Non-pigmented ciliary epithelial cell (primary cell): ENCODE measurements at regions not wholly inside any gene's neighbourhood (a gene's known extent, or its start where the extent isn't known, plus 50 kb on each side); places are given as distances from the start of the nearest gene placed in this dataset.

Source experiments
- DNase-seq: peaks from one replicate; pipeline ENCODE4 v3.0.0-alpha.2; 2010; ENCODE audit warnings: low read depth

DNA sequence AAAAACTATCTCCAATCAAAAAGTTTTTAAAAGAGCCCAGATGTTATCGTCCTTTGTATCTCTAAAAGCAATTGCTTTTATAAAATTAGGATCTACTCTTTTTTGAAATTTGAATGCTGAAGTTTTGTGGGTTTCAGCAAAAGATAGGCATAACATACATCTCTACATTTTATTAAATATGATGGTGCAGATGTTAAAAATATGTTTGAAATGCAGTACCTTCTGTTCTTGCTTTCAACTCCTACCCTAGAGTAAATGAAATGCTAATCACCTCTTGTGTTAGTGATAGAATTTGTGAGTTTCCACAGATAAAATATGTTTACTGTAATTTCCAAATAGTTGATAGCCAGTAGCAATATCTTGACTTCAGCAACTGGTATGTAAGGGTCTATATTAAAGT, 95.7 kb upstream of the VPREB1 start:
- no peak for DNase-seq

DNA sequence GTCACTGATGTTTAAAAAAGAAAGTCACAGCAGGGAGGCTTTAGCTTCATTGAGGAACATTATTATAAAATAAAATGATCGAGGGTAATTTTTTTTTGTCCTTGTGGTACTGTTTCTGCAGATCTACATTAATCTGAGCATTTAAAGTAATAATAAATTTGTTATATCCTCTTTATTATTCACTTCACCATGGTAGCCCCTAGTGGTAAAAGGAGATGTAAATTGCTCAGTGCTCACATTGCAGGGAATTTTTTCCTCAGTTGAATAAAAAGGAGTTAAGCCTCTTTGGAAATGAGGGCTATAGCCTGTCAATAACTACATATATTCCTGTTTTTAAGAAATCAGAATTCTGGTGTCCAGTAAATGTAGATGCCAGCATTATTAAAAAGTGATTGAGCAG, 99.7 kb upstream of the VPREB1 start:
- DNase-seq = no peak

DNA sequence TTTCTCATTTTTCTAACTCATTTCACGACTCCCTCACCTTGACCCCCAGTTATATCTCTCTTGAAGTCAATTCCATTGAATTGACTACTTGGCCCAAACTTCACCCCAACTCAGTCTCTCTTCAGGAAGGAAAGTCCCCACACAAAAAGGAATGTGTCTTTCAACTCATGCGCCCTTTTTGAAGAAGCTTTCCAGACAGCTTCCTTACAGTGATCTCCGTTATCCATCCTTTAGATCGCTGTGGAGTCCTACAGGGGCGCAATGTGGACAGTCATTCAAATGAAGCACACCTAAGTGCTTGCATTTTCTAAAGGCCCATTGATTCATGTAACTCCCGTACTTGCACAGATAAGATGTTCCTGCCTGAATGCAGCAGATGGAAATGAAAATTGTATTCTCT, 101.1 kb upstream of the VPREB1 start:
- DNase-seq = no peak

DNA sequence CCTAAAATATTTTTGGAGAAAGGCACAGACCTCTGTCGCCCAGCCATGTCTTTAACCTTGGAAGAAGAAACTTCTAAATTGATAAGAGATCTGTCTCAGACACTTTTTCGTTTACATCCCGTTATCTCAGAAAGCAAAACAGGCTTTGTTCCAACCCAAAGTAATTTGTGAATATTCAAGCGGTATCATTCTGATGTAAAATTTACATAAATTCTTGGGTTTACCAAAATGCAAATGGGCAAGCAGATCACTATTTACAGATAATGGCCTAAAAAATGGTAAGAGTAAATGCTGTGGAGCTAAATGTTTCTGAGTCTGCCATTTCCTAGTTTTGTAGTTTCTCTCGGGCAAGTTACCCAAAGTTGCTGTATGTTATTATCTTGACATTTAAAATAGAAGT, 101.9 kb upstream of the VPREB1 start:
- DNase-seq = no peak

DNA sequence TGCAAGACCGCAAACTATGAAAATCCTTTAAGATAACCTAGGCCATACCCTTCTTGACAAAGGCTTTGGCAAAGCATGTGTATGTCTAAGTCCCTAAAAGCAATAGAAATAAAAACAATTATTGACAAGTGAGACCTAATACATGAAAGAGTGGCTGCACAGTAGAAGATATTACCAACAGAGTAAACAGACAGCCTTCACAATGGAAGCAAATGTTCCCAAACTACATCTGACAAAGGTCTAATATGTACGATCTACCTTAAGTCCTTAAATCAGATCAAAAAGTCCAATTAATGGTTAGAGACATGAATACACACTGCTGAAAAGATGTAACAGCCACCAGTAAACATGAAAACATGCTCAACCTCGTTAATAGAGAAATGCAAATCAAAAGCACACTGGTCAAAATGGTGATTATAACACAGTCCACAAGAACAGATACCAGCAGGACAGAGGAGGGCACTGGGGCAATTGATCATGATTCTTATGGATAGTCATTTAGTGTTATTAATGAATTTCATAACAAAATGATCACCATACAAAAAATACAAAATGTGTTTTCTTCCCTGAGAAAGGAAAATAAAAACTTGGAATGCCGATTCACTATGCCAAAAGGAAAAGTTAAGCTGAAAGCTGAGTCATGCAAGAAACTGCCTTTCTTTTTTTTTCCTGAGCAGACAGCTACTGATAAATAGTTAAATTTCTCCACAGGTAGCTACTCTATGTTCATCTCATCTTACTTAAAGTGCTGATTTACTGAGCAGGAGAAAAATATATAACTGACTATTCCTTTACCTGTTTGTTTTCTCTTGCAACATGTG, 102.6 kb upstream of the VPREB1 start:
- no peak for DNase-seq

DNA sequence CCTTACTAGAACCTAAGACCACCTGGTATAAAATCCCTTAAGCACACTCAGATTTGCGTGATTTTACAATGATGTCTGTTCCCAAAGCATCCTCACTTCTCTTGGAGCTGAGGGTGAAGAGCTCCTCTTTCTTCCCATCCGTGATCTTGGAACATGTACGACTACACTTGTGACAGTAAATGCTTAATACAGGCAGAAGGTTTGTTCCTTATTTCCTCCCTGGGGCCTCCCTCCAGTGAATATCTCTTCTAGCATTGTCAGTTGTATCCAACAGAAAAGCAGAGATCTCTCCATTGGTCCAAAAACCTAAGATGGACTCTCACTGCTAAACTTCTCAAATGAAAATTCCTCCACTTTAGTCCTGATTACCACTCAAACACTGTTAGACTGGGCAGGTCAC, 103.6 kb upstream of the VPREB1 start:
- no peak for DNase-seq

DNA sequence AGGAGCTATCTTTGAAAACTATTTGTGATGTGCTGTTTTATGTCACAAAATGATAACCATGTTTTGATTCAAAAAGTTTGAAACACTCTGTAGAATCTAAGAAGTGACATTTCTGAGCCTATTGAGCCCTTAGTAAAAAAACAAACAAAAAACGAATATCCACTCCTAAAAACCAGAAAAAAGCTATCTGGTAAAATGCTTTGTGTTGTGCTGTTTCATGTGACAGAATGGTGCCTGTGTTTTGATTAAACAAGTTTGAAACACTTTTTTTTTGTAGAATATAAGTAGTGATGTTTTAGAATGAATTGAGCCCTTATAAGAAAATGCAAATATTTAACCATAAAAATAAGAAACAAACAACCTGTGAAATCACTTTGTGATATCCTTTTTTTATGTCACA, 105.2 kb upstream of the VPREB1 start:
- no peak for DNase-seq

DNA sequence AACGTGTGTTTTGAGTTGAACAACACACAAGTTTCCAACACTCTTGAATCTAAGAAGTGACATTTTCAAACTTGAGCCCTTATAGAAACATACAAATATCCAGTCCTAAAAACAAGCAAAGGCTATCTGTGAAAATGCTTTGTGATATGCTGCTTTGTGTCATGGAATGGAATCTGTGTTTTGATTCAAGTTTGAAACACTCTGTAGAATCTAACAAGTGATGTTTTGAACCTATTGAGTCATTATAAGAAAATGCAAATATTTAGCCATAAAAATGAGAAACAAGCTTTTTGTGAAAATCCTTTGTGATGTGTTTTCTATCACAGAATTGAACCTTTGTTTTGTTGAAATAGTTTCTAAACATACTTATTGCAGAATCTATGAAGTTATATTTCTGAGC, 105.7 kb upstream of the VPREB1 start:
- no peak for DNase-seq

DNA sequence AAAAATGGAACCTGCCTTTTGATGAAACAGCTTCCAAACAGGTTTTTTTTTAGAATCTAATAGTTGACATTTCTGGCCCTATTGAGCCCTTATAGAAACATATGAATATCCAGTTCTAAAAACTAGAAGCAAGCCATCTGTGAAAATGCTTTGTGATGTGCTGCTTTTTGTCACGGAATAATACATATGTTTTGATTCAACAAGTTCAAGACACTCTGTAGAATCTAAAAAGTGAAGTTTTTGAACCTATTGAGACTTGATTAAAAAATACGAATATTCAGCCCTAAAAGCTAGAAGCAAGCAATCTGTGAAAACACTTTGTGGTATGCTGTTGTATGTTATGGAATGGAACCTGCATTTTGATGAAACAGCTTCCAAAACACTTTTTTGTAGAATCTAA, 106.7 kb upstream of the VPREB1 start:
- DNase-seq = no peak

DNA sequence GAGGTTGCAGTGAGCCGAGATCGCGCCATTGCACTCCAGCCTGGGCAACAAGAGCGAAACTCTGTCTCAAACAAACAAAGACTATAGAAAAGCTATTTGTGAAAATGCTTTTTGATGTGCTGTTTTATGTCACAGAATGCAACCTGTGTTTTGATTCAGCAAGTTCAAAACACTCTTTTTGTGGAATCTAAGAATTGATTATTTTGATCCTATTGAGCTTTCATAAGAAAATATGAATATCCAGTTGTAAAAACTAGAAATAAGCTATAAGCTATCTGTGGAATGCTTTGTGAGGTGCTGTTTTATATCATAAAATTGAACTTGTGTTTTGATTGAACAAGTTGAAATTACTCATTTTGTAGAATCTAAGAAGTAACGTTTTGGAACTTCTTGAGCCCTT, 110.7 kb upstream of the VPREB1 start:
- no peak for DNase-seq

DNA sequence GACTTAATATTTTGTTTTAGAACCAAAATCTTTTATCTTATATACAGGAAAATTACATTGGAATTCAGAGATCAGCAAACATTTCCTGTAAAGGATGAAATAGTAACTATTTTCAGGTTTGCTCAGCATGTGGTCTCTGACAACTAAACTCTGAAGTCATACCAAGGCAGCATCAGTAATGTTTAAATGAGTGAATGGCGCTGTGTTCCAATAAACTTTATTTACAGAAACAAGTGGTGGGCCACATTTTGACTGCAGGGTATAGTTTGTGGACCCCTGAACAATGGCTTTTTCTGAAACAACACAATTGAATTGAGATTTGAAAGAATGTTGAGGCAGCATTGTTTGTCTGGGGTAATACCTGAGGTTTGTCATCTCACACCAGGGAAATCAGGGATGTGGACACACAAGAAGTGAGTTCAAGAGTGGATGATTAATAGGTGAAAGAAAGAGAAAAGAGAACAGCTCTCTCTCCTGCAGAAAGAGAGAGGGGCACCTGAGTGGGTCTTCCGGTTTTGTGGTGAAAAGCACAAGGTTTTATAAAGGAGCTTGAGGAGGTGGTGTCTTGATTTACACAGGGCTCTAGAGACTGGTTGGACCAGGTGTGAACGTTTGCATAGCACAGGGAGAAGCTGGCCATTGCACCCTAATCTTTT, 113.5 kb upstream of the VPREB1 start:
- DNase-seq = no peak

DNA sequence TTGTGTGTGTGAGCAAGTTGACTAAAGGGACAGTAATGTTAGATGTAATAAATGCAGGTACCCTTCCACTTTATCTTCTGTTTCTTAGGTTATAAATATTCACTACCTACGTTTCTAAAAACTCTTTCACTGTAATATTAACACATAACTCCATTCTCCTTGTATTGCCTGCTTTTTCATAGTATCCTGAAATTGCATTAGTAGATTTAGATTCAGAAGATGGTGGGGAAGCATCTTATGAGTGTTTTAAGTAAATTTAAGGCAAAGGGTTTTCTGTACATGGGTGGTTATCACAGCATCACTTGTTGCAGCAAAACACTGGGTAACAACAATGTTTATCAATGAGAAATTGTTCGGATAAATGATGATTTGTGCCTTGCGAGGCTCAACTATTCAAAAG, 115.2 kb upstream of the VPREB1 start:
- DNase-seq = no peak

DNA sequence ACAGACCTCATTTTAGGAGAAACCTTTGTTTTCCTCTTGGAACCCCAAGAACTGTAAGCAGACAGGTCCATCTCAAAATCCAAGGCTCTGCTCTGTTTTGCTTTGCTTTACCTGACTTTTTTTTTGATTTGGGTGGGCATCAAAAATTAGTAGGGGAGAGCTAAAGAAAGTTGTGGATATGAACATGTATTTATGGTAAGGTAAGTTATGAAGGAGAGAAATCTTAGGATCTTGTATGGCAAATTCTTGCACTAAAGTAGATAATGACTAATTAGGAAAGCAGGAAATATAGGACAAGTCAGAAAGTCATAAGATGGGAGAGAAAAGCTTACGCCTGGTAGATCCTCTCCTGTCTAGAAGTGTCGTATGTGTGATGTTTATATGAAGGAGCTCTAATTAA, 116.1 kb upstream of the VPREB1 start:
- no peak for DNase-seq

DNA sequence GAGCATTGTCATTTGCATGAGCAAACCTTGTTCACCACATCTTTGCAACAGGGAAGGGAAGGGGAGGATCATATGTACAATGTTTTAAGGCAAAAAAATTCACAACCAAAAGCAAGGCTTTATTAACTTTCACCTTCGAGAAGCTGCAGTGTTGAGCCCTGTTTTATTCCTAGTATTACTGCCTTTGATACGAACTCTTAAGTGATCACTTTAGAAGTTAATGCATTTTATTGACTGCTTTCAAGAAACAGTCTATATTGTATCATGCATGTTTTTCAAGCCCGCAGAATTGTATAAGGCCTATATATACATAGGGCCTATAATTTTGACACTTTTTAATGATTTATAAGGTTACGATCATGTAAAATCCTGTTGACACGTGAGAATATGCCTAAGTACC, 117.5 kb upstream of the VPREB1 start:
- no peak for DNase-seq

DNA sequence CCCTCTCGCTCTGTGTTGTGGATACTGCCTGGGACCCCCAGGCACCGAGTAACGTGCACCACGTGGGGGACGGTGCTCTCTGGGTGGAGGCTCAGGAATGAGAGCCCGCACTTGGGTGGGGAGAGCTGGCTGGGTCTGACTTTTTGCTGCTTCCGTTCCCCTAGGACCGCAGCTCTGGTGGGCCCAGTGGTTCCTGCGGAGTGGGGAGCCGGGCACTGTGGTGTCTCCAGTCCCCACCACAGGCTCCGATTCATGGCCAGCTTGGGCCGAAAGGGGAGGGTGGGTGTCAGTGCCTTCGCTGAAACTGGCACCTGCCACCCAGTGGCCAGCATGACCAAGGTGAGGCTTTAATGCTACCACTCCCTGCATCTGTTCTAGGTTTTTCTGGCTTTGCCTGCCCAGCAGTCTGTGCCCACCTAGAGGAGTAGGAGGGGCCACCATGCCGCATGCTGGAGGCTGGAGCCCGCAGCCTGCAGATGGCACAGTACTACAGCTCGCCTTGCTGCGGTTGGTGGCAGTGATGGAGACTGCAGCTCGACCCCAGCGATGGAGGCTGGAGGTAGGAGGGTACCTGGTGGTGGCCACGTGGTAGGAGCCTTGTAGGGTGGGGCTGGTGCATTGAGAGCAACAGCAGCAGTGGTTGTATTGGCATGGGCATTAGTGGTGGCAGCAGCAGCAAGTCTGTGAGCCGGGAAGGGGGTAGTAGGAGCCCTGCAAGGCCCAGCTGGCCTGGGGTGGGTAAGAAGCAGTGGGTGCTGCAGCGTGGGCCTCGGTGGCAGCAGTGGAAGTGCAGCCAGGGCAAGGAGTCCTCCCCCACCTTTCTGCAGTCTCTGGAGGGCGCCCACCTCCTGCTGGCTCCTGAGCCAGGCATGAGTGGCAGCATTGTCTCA, 118.8 kb upstream of the VPREB1 start:
- DNase-seq = no peak

DNA sequence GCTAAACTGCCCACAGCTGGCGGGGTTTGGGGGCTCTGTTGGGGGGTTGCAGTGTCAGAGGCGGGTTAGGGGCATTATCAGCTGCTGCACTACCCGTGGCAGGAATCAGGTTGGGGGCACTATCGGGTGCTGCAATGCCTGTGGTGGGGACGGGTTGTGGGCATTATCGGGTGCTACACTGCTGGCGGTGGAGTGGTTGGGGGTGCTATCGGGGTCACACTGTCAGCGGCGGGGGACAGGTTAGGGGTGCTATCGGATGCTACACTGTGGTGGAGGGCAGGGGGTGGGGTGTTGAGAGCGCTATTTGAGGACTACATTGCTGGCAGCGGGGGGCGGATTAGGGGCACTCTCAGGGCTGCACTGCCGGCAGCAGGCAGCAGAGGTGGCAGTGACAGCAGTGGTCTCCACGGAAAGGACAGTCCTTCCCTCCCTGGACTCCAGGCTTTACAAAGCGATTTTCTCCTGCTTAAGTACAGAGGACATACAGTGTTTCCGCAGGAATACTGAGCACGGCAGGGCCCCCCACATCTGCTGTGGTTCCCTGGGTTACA, 119.5 kb upstream of the VPREB1 start:
- no peak for DNase-seq

DNA sequence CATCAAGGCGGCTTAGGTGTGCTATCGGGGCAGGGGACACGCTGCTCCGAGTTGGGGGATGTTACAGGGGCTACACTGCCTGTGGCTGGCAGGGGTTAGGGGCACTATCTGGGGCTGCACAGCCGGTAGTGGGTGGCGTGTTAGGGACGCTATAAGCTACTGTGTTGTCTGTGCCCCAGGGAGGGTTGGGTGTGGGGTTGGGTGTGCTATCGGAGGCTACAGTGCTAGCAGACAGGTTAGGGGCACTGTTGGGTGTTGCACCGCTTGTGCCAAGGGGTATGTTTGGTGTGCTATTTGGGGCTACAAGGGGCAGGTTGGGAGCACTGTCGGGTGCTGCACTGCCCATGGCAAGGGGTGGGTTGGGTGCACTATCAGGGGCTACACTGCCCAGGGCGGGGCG, 120.2 kb upstream of the VPREB1 start:
- no peak for DNase-seq

DNA sequence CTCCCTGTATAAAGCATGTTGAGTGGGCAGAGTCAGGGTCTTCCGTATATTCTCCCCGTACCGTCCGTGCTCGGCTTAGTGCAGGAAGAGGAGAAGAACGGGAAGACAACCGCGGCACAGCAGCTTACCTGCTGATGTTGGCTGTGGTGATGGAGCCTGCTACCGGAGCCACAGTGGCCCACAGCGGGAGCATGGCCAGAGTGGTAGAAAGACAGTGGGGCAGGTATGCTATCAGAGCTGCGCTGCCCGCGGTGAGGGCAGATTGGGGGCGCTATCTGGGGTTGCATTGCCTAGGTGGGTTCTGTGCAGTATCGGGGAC, 120.7 kb upstream of the VPREB1 start:
- no peak for DNase-seq

DNA sequence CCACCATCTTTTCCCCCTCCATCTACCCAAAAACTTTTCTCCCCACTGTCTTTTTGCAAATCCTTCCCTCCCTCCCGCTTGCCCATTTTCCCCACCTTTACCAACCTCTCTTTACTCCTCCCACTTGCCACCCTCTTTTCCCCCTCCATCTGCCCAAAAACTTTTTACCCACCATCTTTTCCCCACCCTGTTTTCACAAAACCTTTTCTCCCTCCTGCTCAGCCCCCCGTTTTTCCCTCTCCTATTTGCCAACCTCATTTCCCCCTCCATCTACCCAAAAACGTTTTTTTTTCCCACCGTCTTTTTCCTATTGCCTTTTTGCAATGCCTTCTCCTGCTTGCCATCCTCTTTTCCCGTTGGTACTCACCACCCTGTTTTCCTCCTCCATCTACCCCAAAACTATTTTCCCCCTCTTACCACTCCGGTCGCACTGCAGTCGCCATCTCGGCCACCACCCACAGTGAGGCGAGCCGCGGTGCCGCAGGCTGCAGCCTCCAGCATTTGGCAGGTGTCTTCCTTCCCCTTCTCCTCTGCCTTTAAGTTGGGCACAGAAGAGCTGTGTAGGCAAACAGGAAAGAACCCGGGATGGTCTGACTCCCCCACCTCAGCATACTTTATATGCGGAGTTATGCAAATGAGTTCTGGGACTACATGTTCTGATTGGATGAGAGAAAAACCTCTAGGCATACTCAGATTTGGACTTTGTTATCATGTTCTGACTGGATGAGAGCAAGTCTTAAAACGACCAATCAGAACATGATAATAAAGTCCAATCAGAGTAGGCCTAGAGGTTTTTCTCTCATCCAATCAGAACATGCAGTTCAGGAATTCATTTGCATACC, 121.2 kb upstream of the VPREB1 start:
- DNase-seq = no peak

DNA sequence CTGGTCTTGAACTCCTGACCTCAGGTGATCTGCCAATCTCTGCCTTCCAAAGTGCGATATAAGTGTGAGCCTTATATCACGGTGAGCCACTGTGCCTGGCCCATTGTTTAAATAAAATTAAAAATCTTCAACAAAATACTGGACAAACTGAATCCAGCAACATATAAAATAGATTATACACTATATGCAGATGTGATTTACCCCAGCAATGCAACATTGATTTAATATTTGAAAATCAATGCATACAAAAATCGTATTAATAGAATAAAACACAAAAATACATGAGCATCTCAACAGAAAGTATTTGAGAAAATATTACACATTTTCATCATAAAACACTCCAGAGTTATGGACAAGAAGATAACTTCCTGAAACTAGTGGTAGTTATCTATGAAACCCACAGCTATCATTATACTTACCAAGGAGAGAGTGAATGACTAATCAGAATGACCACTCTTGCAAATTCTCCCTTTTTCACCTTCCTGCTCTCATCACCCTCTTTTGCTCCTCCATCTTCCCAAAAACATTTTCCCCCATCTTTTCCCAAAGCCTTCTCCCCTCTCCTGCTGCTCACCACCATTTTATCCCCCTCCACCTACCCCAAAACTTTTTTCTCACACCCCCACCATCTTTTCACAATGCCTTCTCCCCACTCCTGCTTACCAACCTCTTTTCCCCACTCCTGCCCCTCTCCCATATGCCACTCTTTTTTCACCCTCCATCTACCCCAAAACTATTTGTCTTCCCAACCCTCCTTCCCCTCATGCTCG, 122.1 kb upstream of the VPREB1 start:
- no peak for DNase-seq

DNA sequence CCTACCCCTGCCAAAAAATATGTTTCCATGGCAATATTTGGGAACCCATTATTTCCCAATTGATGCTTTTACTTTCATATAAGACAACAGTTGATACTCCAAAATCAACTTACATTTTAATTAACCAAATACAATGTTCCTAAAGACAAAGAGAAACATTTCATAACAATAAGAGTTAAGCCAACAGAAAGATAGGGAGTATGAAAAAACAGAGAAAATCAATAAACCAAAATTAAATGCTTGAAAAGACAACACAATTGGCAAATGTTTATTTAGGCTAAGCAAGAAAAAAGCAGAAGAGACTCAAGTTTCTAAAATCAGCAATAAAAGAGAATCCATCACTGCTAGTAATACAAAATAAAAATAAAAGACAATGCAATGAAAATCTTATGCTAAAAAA, 123.1 kb upstream of the VPREB1 start:
- DNase-seq = no peak
